GM19238 (cell line): ENCODE measurements at regions not wholly inside any gene's neighbourhood (a gene's known extent, or its start where the extent isn't known, plus 50 kb on each side); places are given as distances from the start of the nearest gene placed in this dataset.
"Not testable (repeated sequence)": the region's sequence is repeated elsewhere in the genome, so short reads cannot be mapped to it uniquely, and the experiment has no call there.

Source experiments
- DNase-seq: peaks from one replicate; pipeline ENCODE4 v3.0.0; 2011; ENCODE audit warnings: low spot score; ENCODE audit not compliant: insufficient read length

DNA sequence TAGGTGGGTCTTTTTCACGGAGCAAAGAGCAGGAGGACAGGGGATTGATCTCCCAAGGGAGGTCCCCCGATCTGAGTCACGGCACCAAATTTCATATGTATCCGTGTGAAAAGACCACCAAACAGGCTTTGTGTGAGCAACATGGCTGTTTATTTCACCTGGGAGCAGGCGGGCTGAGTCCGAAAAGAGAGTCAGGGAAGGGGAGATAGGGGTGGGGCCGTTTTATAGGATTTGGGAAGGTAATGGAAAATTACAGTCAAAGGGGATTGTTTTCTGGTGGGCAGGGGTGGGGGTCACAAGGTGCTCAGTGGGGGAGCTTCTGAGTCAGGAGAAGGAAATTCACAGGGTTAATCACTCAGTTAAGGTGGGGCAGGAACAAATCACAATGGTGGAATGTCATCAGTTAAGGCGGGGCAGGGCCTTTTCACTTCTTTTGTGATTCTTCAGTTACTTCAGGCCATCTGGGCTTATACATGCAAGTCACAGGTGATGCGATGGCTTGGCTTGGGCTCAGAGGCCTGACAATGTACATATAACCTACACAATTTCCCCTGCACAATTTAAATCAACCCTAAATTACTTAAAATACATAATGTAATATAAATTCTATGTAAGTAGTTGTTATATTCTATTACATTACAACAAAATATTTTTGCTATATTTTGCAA is 921.3 kb upstream of the ALCAM start:
- DNase-seq = not testable (repeated sequence)

GRCh38 chr3:104447681-104448080 is 919.0 kb upstream of the ALCAM start:
- no peak for DNase-seq

DNA sequence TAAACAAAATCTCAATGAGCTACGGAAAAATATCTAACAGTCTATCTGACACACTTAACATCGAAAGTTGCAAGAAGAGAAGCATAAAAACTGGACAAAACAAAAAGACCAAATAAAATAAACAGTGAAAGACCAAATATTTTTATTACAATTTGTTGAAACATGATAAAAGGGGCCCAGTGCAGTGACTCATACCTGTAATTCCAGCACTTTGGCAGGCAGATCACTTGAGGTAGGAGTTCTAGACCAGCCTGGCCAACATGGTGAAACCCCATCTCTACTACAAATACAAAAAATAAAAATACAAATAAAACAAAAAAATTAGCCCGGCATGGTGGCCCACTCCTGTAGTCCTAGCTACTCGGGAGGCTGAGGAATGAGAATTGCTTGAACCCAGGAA is 914.0 kb upstream of the ALCAM start:
- no peak for DNase-seq

- no peak for DNase-seq
Observed at GRCh38 chr3:104458657-104459056, 908.1 kb upstream of the ALCAM start.

GRCh38 chr3:104460477-104461406 is 906.0 kb upstream of the ALCAM start:
- no peak for DNase-seq

DNA sequence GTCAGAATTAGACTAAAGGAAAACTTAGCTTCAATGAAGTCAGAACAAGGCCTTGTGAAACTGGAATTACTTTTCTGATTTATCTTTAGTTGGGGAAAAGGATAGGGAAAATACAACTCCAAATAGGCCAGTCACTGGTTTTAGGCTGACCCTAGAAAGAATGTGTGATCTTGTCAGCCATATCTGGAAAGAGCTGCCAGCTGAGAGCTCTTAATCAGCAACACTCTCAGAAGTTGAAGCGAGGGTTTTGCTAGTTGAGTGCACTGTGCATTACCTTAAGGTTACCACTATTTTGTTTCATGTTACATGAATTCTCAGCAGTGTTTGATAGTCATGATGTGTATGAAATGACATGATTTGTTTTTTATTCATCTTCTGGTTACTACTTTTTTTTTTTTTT is 905.3 kb upstream of the ALCAM start:
- no peak for DNase-seq

- DNase-seq = no peak
Observed at GRCh38 chr3:104472221-104472620, 894.5 kb upstream of the ALCAM start.

DNA sequence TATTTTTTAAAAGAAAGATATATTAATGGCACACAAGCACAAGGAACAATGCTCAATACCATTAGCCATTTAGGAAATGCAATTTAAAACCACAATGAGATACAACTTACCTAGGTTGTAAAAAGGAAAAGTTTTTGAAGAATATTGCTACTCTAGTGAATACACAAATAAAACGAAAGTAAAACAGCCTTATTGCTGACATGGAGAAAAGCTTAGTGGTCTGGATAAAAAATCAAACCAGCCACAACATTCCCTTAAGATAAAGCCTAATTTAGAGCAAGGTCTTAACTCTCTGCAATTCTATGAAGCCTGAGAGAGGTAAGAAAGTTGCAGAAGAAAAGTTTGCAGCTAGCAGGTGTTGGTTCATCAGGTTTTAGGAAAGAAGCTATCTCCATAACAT is 892.7 kb upstream of the ALCAM start:
- no peak for DNase-seq

DNA sequence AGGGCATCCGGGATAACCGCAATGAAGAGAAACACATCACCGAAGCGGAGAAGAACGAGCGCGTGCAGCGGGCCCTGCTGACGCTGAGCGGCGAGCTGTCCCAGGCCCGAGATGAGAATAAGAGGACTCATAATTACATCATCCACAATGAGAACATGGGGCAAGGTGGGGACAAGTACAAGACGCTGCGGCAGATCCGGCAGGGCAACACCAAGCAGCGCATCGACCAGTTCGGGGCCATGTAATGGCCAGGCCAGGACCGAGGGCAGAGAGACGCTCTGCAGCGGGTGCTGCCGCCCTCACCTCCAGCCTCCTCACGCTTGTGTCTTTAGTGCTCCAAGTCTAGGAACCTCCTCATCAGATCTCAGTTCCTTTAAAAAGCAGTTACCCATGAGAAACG is 863.7 kb upstream of the ALCAM start:
- no peak for DNase-seq

GRCh38 chr3:104510131-104510849 is 856.4 kb upstream of the ALCAM start:
- DNase-seq = no peak

GRCh38 chr3:104514371-104514770 is 852.3 kb upstream of the ALCAM start:
- no peak for DNase-seq

DNA sequence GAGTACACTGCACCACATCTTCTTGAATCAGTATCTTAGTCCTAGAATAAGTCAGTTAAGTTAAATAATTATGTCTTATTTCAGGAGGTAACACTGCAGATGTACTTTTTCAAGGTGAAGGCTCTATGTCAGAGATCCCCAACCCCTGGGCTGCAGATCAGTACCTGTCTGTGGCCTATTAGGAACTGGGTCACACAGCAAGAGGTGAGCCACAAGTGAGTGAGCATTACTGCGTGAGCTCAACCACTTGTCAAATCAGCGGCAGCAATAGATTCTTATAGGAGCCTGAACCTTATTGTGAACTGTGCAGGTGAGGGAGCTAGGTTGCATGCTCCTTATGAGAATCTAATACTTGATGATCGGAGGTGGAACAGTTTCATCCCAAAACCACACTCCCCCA is 851.9 kb upstream of the ALCAM start:
- no peak for DNase-seq

GRCh38 chr3:104519068-104519467 is 847.6 kb upstream of the ALCAM start:
- no peak for DNase-seq

GRCh38 chr3:104519468-104520227 is 847.1 kb upstream of the ALCAM start:
- no peak for DNase-seq

GRCh38 chr3:104520228-104520655 is 846.5 kb upstream of the ALCAM start:
- no peak for DNase-seq

DNA sequence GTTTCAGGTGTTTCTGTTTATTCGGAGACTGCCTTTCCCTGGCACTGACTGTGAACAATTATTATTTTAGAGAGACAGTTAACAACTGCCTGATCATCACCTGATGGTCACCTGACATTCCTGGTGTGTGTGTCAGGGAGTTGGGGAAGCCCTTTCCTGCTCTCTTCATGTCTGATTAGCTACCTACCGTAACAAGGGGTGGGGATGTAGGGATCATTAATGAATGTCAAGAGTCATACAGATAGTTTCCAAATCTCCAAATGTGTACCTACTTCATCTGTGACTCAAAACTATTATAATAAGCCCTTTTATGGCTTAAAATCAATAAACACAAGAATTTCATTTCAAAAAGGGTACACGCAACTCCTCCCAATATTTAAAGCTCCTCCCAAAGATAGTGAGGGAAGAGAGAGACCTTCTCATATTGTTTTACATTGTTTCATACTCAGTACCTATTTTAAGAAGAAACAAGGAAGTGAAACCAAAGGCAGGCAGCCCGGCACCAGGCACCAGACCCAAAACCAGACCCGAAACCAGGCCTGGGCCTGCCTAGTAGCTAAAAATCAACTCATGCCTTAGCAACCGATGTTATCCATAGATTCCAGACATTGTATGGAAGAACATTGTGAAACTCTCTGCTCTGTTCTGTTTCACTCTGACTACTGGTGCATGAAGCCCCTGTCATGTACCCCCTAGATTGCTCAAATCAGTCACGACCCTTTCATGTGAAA is 844.9 kb upstream of the ALCAM start:
- no peak for DNase-seq

- DNase-seq = no peak
Observed at GRCh38 chr3:104523136-104523535, 843.6 kb upstream of the ALCAM start.

DNA sequence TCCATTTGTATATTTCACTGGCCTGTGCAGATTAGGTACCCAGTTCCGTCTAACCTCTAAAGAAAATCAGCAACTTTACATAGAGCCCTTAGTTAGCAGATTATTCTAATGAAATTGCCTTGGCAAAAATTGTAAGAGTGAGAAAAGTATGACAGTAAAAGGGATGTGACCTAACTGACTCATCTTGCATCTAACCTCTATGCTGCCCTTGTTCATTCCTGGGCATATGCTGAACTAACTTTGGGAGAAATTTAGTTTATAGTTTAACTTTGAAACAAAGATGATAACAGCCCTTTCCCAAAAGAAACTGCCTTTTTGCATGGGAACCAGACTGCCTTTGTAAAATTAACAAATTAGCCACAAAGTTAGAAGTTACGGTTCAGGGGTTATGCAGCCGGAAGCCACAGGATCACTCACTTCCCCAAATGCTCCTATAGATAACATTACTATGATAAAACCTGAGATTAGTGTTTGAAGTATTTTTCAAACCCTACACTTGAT is 839.8 kb upstream of the ALCAM start:
- peak; percentile 5 for DNase-seq

DNA sequence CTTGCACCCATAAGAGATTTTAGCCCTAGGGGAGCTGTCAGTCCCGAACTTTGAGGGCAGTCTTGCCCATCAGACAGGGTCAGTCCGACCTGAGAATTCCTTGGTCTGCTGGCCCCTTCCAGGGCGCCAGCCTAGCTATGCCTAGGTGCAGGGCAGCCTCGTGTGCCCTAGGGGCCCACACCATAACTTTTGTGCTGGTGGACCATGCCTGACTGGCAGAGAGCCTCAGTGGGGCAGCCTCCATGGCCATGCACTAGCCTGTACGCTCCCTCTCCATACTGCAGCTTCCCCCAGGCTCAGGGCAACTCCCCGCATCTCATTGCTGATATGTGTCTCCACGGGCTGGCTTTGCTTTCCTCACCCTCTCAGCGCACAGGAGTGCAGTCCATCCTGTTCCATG is 835.8 kb upstream of the ALCAM start:
- no peak for DNase-seq

GRCh38 chr3:104536715-104537114 is 830.0 kb upstream of the ALCAM start:
- DNase-seq = no peak
